Loucy (cell line): ENCODE measurements at regions not wholly inside any gene's neighbourhood (a gene's known extent, or its start where the extent isn't known, plus 50 kb on each side); places are given as distances from the start of the nearest gene placed in this dataset.

Source experiments
- H2AFZ ChIP-seq: fragments of 200-600 bp; sonication (generic); 2 replicates; pipeline ENCODE4 v1.6.0; 2016; ENCODE audit warnings: antibody characterized with exemption, mild to moderate bottlenecking, low read length, moderate library complexity
- H3F3A ChIP-seq: fragments of 200-600 bp; 2 replicates; pipeline ENCODE4 v1.6.0; 2016; ENCODE audit warnings: antibody characterized with exemption, low read depth, mild to moderate bottlenecking
- H3K27me3 ChIP-seq: fragments of 200-600 bp; sonication (generic); 2 replicates; pipeline ENCODE4 v1.6.1; 2014; ENCODE audit warnings: low read length, mild to moderate bottlenecking; ENCODE audit not compliant: insufficient read depth, poor library complexity, severe bottlenecking
- H3K36me3 ChIP-seq: fragments of 200-600 bp; sonication (generic); 2 replicates; pipeline ENCODE4 v1.6.1; 2016; ENCODE audit warnings: low read length; ENCODE audit not compliant: insufficient read depth
- H3K4me1 ChIP-seq: fragments of 200-600 bp; sonication (generic); 2 replicates; pipeline ENCODE4 v1.5.1; 2014; ENCODE audit warnings: low read length, mild to moderate bottlenecking; ENCODE audit not compliant: insufficient read depth, poor library complexity, severe bottlenecking
- H3K4me2 ChIP-seq: fragments of 200-600 bp; sonication (generic); 2 replicates; pipeline ENCODE4 v1.6.0; 2014; ENCODE audit warnings: antibody characterized with exemption, low read length, low read depth, mild to moderate bottlenecking; ENCODE audit not compliant: poor library complexity, severe bottlenecking
- H3K4me3 ChIP-seq: fragments of 200-600 bp; sonication (generic); 2 replicates; pipeline ENCODE4 v1.5.1; 2014; ENCODE audit warnings: low read length, mild to moderate bottlenecking, mixed read lengths; ENCODE audit not compliant: poor library complexity, severe bottlenecking
- H3K79me2 ChIP-seq: fragments of 200-600 bp; sonication (generic); 2 replicates; pipeline ENCODE4 v1.6.1; 2014; ENCODE audit warnings: low read length; ENCODE audit not compliant: insufficient read depth
- H3K9ac ChIP-seq: fragments of 200-600 bp; sonication (generic); 2 replicates; pipeline ENCODE4 v1.6.0; 2014; ENCODE audit warnings: mild to moderate bottlenecking, low read depth, low read length, moderate library complexity; ENCODE audit not compliant: poor library complexity, severe bottlenecking
- H3K9me2 ChIP-seq: fragments of 200-600 bp; sonication (generic); replicated peaks from 2 replicates; pipeline ENCODE4 v1.6.1; 2016; ENCODE audit warnings: low read depth, low read length, mixed read lengths
- H3K9me3 ChIP-seq: fragments of 200-600 bp; sonication (generic); 2 replicates; pipeline ENCODE4 v1.6.1; 2014; ENCODE audit warnings: mild to moderate bottlenecking, antibody characterized with exemption, low read length, low read depth; ENCODE audit not compliant: insufficient read depth
- H4K20me1 ChIP-seq: fragments of 200-600 bp; sonication (generic); 2 replicates; pipeline ENCODE4 v1.6.0; 2014; ENCODE audit warnings: antibody characterized with exemption, low read length, mild to moderate bottlenecking; ENCODE audit not compliant: insufficient read depth, poor library complexity, severe bottlenecking
- EZH2phosphoT487 ChIP-seq: fragments of 200-600 bp; IDR thresholded peaks from 2 replicates; pipeline ENCODE4 v1.6.1; 2018; ENCODE audit warnings: antibody characterized with exemption, mild to moderate bottlenecking, moderate library complexity, borderline replicate concordance
- TF ChIP-seq, protein P1 (sequence below): fragments of 200-600 bp; sonication (generic); conservative IDR thresholded peaks from 2 replicates; pipeline ENCODE4 v1.5.1; 2014; ENCODE audit warnings: mild to moderate bottlenecking, antibody characterized with exemption, low read length

DNA sequence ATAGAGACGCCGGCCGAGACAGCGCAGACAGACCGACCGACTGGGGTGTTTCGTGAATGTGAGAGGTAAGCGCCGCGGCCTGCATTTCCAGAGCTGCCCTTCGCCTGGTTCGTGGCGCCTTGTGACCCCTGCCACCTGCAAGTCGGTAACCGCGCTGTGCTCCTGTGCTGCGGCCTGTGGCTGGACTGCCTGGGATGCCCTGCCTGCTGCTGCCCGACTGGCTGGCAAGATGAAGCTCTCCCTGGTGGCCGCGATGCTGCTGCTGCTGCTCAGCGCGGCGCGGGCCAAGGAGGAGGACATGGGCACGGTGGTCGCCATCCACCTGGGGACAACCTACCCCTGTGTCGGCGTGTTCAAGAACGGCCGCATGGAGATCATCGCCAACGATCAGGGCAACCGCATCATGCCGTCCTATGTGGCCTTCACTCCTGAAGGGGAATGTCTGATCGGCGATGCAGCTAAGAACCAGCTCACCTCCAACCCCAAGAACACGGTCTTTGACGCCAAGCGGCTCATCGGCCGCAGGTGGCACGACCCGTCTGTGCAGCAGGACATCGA is 150.8 kb downstream of the RRAGC start:
- Histone ChIP-seq H3K9me3 (no peaks in the 10 kb centered on the region), H3F3A (no peaks in the 10 kb centered on the region), H3K4me3 (no peak overlapping the region), H3K9me2 (no peaks in the 10 kb centered on the region), H3K36me3 (no peaks in the 10 kb centered on the region), H3K9ac (no peak overlapping the region), H3K4me2 (no peak overlapping the region), H3K4me1 (no peaks in the 10 kb centered on the region), H3K79me2 (no peaks in the 10 kb centered on the region), H2AFZ (no peak overlapping the region), H4K20me1 (no peaks in the 10 kb centered on the region), H3K27me3 (no peaks in the 10 kb centered on the region)
- TF ChIP-seq, protein P1, sequence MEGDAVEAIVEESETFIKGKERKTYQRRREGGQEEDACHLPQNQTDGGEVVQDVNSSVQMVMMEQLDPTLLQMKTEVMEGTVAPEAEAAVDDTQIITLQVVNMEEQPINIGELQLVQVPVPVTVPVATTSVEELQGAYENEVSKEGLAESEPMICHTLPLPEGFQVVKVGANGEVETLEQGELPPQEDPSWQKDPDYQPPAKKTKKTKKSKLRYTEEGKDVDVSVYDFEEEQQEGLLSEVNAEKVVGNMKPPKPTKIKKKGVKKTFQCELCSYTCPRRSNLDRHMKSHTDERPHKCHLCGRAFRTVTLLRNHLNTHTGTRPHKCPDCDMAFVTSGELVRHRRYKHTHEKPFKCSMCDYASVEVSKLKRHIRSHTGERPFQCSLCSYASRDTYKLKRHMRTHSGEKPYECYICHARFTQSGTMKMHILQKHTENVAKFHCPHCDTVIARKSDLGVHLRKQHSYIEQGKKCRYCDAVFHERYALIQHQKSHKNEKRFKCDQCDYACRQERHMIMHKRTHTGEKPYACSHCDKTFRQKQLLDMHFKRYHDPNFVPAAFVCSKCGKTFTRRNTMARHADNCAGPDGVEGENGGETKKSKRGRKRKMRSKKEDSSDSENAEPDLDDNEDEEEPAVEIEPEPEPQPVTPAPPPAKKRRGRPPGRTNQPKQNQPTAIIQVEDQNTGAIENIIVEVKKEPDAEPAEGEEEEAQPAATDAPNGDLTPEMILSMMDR = no peak
- TF ChIP-seq EZH2phosphoT487 = no peak

DNA sequence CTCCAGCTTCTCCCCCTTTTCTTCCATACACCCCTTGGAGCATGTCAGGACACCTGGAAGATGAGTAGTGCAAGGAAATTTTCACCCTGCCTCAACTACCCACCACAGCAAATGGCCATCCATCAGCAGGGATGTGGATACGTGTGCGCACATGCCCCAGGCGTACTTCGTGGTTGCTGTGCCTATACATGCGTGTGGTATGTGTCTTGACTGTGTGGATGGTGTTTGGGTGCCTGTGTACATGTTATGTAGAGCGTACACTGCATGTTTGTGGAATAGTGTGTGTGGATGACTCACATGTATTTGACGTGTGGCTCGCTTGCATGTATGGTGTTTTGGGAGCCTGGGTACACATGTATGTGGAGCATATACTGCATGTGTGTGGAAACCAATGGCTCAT is 158.5 kb downstream of the RRAGC start:
- Histone ChIP-seq H3K9ac (no peak overlapping the region), H3K9me3 (no peaks in the 10 kb centered on the region), H3K36me3 (no peaks in the 10 kb centered on the region), H3K9me2 (no peaks in the 10 kb centered on the region), H3K79me2 (no peaks in the 10 kb centered on the region), H2AFZ (no peak overlapping the region), H3K4me2 (no peak overlapping the region), H3K27me3 (no peaks in the 10 kb centered on the region), H4K20me1 (no peaks in the 10 kb centered on the region), H3K4me3 (no peak overlapping the region), H3K4me1 (no peaks in the 10 kb centered on the region), H3F3A (no peaks in the 10 kb centered on the region)
- TF ChIP-seq EZH2phosphoT487 = no peak
- TF ChIP-seq, protein P1 = no peak

DNA sequence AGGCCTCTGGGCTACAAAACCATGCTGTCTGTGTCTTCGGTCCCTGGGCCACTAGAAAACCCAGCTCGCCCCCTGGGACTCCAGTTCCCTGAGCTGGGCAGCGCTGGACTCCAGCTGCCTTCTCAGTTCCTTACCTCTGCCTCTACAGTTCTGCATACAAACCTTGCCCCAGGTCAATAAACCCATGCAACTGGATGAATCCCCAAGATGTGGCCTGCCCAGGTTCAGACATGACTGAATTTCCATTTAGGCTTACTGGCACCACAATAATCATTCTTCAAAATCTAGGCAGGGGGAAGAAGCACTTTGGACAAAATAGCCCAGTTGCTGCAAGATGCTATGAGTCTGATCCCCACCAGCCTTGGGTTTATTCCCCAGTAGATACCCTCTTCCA is 159.5 kb downstream of the RRAGC start:
- no peak overlapping the region for H3K4me2 ChIP-seq
- no peaks in the 10 kb centered on the region for H3K27me3 ChIP-seq
- no peaks in the 10 kb centered on the region for H3K4me1 ChIP-seq
- no peaks in the 10 kb centered on the region for H3K9me3 ChIP-seq
- no peaks in the 10 kb centered on the region for H4K20me1 ChIP-seq
- no peak overlapping the region for H3K4me3 ChIP-seq
- TF ChIP-seq, protein P1 = no peak
- TF ChIP-seq EZH2phosphoT487 = no peak
- no peak overlapping the region for H2AFZ ChIP-seq
- no peaks in the 10 kb centered on the region for H3K9me2 ChIP-seq
- H3K79me2 ChIP-seq = no peaks in the 10 kb centered on the region
- no peaks in the 10 kb centered on the region for H3K36me3 ChIP-seq
- no peak overlapping the region for H3K9ac ChIP-seq
- H3F3A ChIP-seq = no peaks in the 10 kb centered on the region
